CMK (cell line): ENCODE measurements at regions not wholly inside any gene's neighbourhood (a gene's known extent, or its start where the extent isn't known, plus 50 kb on each side); places are given as distances from the start of the nearest gene placed in this dataset.
"Not testable (repeated sequence)": the region's sequence is repeated elsewhere in the genome, so short reads cannot be mapped to it uniquely, and the experiment has no call there.

Experiments
- DNase-seq: peaks from one replicate; pipeline ENCODE4 v3.0.0-alpha.2; 2010; ENCODE audit warnings: low read depth

DNA sequence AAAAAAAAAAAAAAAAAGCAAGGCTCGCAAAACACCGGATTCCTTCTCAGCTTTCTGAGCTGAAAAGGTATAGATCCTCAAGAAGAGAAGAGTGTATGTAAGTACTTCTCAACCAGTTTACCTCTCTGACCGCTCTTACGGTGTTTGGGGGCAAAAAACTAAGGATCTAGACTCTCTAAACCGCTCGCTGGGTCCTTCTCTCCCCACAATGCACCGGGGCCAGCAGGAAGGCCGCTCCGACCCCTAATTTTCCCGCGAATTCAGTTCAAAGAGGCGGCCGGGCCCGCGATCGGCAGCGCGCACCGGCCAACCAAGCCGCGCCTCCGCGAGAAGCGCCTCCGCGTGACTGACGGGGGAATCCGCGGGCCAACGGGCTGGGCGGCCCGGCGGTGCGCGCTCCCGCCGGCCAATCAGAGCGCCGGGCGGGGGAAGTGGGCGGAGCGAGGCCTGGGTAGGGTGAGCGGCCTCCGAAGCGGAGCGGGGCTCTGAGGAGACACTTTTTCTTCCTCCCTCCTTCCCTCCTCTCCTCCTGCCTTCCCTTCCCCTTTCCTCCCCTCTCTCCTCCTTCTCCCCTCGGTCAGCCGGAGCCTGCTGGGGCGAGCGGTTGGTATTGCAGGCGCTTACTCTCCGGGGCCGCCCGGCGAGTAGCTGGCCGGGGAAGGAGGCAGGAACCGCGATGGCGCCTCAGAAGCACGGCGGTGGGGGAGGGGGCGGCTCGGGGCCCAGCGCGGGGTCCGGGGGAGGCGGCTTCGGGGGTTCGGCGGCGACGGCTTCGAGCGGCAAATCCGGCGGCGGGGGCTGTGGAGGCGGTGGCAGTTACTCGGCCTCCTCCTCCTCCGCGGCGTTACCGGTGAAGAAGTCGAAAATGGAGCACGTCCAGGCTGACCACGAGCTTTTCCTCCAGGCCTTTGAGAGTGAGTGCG is 93.0 kb downstream of the CRLF3 start:
- peak; percentile 67 for DNase-seq

DNA sequence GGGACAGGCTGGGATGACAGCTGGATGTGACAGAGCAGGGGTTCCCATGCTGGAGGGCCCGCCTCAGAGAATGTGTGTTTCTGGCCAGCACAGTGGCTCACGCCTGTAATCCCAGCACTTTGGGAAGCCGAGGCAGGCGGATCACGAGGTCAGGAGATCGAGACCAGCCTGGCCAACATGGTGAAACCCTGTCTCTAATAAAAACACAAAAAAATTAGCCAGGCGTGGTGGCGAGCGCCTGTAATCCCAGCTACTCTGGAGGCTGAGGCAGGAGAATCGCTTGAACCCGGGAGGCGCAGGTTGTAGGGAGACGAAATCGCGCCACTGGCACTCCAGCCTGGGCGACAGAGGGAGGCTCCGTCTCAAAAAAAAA is 93.7 kb downstream of the CRLF3 start:
- DNase-seq = not testable (repeated sequence)

DNA sequence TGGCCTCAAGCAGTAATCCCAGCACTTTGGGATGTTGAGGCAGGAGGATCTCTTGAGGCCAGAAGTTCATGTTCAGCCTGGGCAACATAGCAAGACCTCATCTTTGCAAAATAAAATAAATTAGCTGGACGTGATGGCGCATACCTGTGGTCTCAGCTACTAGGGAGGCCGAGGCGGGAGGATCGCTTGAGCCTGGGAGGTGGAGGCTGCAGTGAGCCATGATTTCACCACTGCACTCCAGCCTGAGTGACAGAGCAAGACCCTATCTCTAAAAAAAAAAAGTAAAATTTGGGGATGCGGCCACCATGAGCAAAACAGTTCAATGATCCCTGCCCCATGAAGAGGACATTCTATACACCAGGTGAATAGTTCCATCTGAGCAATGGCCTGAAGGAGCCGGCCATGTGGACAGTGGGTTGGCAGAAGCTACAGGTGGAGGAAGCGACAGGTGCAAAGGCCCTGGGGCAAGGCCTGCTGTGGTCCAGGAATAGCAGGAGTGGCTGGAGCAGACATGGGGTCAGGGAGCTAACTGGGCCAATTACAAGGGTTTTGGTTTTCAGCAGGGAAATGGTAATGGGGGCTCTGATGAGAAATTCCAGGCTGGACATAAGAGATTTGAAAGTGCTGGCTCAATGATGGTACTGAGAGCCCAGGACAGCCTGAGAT is 94.2 kb downstream of the CRLF3 start:
- not testable (repeated sequence) for DNase-seq

GRCh38 chr17:30729471-30730170 is 94.9 kb downstream of the CRLF3 start:
- DNase-seq = not testable (repeated sequence)

DNA sequence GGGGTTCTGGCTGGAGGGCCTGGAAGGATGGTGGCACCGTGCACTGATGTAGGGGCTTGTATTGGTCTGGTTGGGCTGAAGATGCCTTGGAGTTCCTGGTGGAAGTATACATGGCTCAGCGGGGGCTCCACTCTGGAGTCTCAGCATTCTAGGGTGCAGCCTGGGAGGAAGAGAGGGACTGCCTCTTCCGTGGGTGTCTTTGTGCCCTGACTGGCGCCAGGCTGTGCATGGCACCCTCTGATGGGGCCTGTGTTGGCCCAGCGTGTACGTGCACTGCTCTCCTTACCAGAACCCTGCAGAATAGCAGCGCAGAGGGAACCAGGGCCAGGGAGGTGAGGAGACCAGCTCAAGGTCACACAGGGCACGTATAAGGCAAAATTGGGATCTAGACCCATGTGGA is 97.0 kb downstream of the CRLF3 start:
- DNase-seq = not testable (repeated sequence)

DNA sequence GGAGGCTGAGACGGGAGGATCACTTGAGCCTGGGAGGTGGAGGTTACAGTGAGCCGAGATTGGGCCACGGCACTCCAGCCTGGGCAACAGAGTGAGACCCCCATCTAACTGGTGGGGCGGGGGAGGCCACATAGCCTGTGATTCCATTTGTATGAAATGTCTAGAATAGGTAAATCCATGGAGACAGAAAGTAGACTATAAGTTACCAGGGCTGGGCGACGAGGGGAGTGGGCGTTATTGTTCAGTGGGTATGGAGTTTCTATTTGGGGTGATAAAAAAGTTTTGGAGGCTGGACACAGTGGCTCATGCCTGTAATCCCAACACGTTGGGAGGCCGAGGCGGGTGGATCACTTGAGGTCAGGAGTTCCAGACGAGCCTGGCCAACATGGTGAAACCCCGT is 97.8 kb downstream of the CRLF3 start:
- not testable (repeated sequence) for DNase-seq

GRCh38 chr17:30726310-30726709 is 98.2 kb downstream of the CRLF3 start:
- DNase-seq = not testable (repeated sequence)

DNA sequence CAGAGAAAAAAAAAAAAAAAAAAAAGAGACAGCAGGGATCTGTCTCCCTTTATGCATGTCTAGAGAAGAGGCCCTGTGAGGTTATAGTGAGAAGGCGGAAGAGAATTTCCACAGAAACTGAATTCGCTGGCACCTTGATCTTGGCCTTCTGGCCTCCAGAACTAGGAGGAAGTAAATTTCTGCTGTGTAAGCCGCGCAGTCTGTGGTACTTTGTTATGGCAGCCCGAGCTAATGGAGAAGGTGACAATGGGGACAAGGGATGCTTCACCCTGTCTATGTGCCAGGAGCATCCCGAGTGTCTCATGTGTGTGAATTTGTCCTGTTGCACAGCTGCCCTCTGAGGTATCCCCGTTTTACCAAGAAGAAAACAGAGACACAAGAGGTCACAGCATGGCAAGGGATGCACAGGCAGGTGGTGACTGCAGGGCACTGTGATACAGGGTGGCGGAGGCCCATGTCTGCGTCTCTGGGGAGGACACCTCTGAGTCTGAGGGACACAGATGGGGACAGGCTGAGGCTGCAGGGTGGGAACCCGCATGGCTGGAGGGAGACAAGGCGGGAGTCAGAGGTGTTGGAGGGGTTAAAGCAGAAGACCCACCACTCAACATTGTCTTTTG is 100.3 kb downstream of the CRLF3 start:
- not testable (repeated sequence) for DNase-seq

GRCh38 chr17:30722114-30722780 is 102.2 kb downstream of the CRLF3 start:
- DNase-seq = not testable (repeated sequence)

GRCh38 chr17:30720971-30721370 is 103.5 kb downstream of the CRLF3 start:
- not testable (repeated sequence) for DNase-seq

- no peak for DNase-seq
Measured at GRCh38 chr17:30720013-30720471, 104.5 kb downstream of the CRLF3 start.

GRCh38 chr17:30719131-30719973 is 105.1 kb downstream of the CRLF3 start:
- not testable (repeated sequence) for DNase-seq

- DNase-seq = not testable (repeated sequence)
Measured at GRCh38 chr17:30718691-30719090, 105.8 kb downstream of the CRLF3 start.

- DNase-seq = not testable (repeated sequence)
Measured at GRCh38 chr17:30718099-30718447, 106.4 kb downstream of the CRLF3 start.

DNA sequence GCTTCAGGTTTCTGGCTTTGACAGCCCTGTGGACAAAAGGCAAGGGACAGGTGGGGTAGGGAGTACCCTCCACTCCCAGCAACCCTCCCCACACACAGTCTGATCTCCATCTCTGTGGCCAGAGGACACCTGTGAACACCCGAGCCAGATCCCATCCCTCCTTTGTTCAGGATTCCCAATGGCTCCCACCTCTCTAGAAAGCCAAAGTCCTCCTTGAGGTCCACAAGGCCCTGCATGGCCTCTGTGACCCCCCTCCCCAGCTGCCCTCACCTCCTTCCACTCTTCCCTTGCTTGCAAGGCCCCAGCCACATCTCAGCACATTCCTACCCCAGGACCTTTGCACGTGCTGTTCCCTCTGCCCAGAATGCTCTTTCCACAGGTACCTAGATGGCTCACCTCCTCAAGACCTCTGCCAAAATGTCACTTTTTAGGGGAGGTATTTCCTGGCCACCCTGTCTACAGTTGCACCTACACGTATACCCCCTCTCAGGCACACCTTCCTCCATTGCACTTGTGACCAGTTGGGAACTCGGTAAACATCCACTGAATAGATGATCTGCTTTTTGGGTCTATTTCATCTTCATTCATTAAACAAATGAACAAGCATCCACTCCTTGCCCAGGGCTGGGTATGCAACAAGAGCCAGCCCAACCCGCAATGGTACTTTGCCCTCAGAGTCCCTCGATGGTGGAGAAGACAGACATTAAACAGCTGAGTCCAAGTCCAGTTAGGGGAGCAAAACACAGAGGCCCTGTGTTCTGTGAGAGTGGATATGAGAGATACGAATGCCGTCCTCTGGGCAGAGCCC is 107.0 kb downstream of the CRLF3 start:
- DNase-seq = no peak

- no peak for DNase-seq
Measured at GRCh38 chr17:30716461-30717290, 107.8 kb downstream of the CRLF3 start.

DNA sequence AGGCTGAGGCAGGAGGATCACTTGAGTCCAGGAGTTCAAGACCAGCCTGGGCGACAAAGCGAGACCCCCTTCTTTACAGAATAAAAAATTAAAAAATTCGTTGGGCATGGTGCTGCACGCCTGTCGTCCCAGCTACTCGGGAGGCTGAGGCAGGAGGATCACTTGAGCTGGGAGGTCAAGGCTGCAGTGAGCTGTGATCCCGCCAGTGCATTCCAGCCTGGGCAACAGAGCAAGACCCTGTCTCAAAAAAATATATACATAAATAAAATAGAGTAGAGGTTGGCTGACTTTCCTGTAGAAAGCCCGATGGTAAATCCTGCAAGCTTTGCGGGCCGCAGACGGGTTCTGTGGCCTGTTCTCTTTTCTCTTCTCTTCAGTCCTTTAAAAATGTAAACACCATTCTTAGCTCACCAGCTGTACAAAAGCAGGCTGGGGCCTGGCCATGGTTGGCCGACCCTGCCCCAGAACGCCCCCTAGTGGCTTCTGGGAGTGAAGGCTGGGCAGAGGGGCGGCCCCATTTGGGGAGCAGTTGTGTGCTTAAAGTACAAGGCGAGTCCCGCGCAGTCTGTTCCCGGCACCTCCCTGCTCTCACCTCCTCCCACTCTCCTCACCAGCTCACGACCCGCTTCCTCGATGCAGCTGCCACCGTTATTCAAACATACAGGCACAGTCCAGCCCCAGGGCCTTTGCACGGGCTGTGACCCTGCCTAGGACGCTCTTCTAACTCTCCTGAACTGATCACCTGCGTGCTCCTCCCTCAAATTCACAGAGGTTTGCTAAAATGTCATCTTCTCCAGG is 109.5 kb downstream of the CRLF3 start:
- not testable (repeated sequence) for DNase-seq

GRCh38 chr17:30713805-30714204 is 110.7 kb downstream of the CRLF3 start:
- DNase-seq = not testable (repeated sequence)
